Panc1 (cell line): ENCODE measurements at regions not wholly inside any gene's neighbourhood (a gene's known extent, or its start where the extent isn't known, plus 50 kb on each side); places are given as distances from the start of the nearest gene placed in this dataset.

Experiments used
- ATAC-seq: fragments of 200-7000 bp; cut with Tn5 transposase; 2 replicates; pipeline ENCODE4 v1.9.1; 2020; ENCODE audit warnings: mild to moderate bottlenecking, moderate library complexity
- BruUV-seq: library from RNA; stranded (reverse); fragments of 400-500 nt; replicated peaks from 2 replicates; lab custom pipeline; 2021; lab: Mats Ljungman, UMichigan
- CTCF ChIA-PET: fragments of 300-600 bp; sonication (Branson Sonifier 250); formaldehyde crosslinking; loops from one replicate; lab custom pipeline; 2022; ENCODE audit warnings: antibody characterized with exemption; lab: Charles Lee
- POLR2A ChIA-PET: fragments of 300-600 bp; sonication (Branson Sonifier 250); formaldehyde crosslinking; loops from one replicate; lab custom pipeline; 2022; ENCODE audit warnings: antibody characterized with exemption; lab: Charles Lee
- DNase-seq: peaks from one replicate; pipeline ENCODE4 v3.0.0-alpha.2; 2010; ENCODE audit warnings: low read depth, low spot score
- H3K27ac ChIP-seq: 2 replicates; pipeline ENCODE4 v1.5.1; 2011; ENCODE audit warnings: mild to moderate bottlenecking, low read length, inconsistent platforms
- H3K27me3 ChIP-seq: fragments of 200-500 bp; sonication (Bioruptor generic); 2 replicates; pipeline ENCODE4 v1.6.0; 2014; ENCODE audit warnings: low read length, inconsistent platforms; ENCODE audit not compliant: control insufficient read depth, insufficient read depth
- H3K36me3 ChIP-seq: fragments of 200-500 bp; sonication (Bioruptor generic); 2 replicates; pipeline ENCODE4 v1.5.1; 2014; ENCODE audit warnings: inconsistent platforms, mild to moderate bottlenecking, low read length, moderate library complexity; ENCODE audit not compliant: control insufficient read depth, insufficient read depth
- H3K4me1 ChIP-seq: 2 replicates; pipeline ENCODE4 v1.5.1; 2011; ENCODE audit warnings: inconsistent platforms, mild to moderate bottlenecking, low read length, moderate library complexity; ENCODE audit not compliant: control insufficient read depth, insufficient read depth
- H3K4me3 ChIP-seq, 2 experiments: 2 replicates each; pipeline ENCODE4 v1.5.1; 2011 to 2012; ENCODE audit warnings: low read depth in 2 of 2, low read length in 2 of 2, mild to moderate bottlenecking in 2 of 2, inconsistent platforms in 1 of 2, moderate library complexity in 1 of 2
- H3K9me3 ChIP-seq: fragments of 200-500 bp; sonication (Bioruptor generic); 2 replicates; pipeline ENCODE4 v1.5.1; 2014; ENCODE audit warnings: low read depth, mild to moderate bottlenecking, inconsistent platforms, low read length, moderate library complexity; ENCODE audit not compliant: control insufficient read depth, insufficient read depth
- CTCF ChIP-seq: fragments of 450-650 bp; IDR thresholded peaks from 2 replicates; pipeline ENCODE4 v1.5.1; 2017; ENCODE audit warnings: mild to moderate bottlenecking
- POLR2AphosphoS5 ChIP-seq: IDR thresholded peaks from 2 replicates; pipeline ENCODE4 v1.6.1; 2012; ENCODE audit warnings: mild to moderate bottlenecking, low read depth, low read length, moderate library complexity
- REST ChIP-seq, 2 experiments: IDR thresholded peaks; 2 replicates each; pipeline ENCODE4 v1.6.1; 2011 to 2012; ENCODE audit warnings: low read depth in 2 of 2, control low read depth in 1 of 2, low read length in 1 of 2, mild to moderate bottlenecking in 1 of 2, moderate library complexity in 1 of 2; ENCODE audit not compliant: insufficient read depth in 1 of 2
- SIN3A ChIP-seq: IDR thresholded peaks from 2 replicates; pipeline ENCODE4 v1.6.1; 2012; ENCODE audit warnings: low read depth, mild to moderate bottlenecking, low read length, moderate library complexity, borderline replicate concordance; ENCODE audit not compliant: insufficient read depth
- TCF7L2 ChIP-seq: IDR thresholded peaks from 2 replicates; pipeline ENCODE4 v1.6.1; 2011; ENCODE audit warnings: mild to moderate bottlenecking, low read depth, low read length, inconsistent platforms
- in situ Hi-C: cut with HindIII; loops from 2 replicates; pipeline ENCODE4 v1.10.0; 2016; ENCODE audit warnings: low sequenced_read_pairs, low pct_unique_long_range_greater_than_20kb
- intact Hi-C: fragments of 100-400 bp; cut with micrococcal nuclease; formaldehyde crosslinking; loops from one replicate; pipeline ENCODE4 v1.10.0; 2022; ENCODE audit not compliant: unreplicated experiment

- in situ Hi-C loops, result no loop called here
- no TSS peak for BruUV-seq
- CTCF ChIA-PET, result no interaction called here
Measured at GRCh38 chr3:98999675-99000074, 98.2 kb upstream of the DCBLD2 start.

GRCh38 chr3:98994128-98994762 is 92.8 kb upstream of the DCBLD2 start:
- Histone ChIP-seq H3K4me1 (no peaks in the 10 kb centered on the region), H3K27me3 (peaks cover 2% of the 10 kb centered on the region; the same call in 1 of the 2 replicates), H3K4me3 (no peak overlapping the region), H3K36me3 (no peaks in the 10 kb centered on the region), H3K9me3 (no peaks in the 10 kb centered on the region), H3K27ac (no peak overlapping the region)
- DNase-seq (no peak), ATAC-seq (peak; percentile 70)
- no TSS peak for BruUV-seq
- TF ChIP-seq CTCF (peak; percentile 62; the same call in 1 of the 2 replicates), REST (IDR thresholded peaks at IDR 0.05; ENCODE audit: insufficient read depth in 1 of 2, low read depth in 2 of 2, low read length in 1 of 2) (no peak), SIN3A (no peak)
- POLR2A ChIA-PET, result no interaction called here
- CTCF ChIA-PET, result interaction anchor here (0.5 to 1.6 kb wide), 4 partner anchors 92 to 1495 kb away, joined by 3 to 17 read pairs (median 6); no protein-coding TSS in a partner anchor
- intact Hi-C loops, result loop anchor here (1.0 to 10.0 kb wide), 3 partner anchors 59 to 392 kb away; no protein-coding TSS in a partner anchor
- in situ Hi-C loops, result no loop called here

More at GRCh38 chr3:98999675-99000074, 98.2 kb upstream of the DCBLD2 start:
- DNase-seq, result no peak
- POLR2A ChIA-PET, result no interaction called here
- no peak for ATAC-seq
- no peak for TF ChIP-seq POLR2AphosphoS5
- no peak for TF ChIP-seq TCF7L2
- H3K4me3 ChIP-seq, result no peak overlapping the region
- H3K36me3 ChIP-seq, result no peaks in the 10 kb centered on the region
- no peaks in the 10 kb centered on the region for H3K9me3 ChIP-seq
- H3K27me3 ChIP-seq, result no peaks in the 10 kb centered on the region
- no peaks in the 10 kb centered on the region for H3K4me1 ChIP-seq
- intact Hi-C loops, result loop anchor here (10.0 kb wide), 1 partner anchor 65 kb away; no protein-coding TSS in a partner anchor
- no peak overlapping the region for H3K27ac ChIP-seq

DNA sequence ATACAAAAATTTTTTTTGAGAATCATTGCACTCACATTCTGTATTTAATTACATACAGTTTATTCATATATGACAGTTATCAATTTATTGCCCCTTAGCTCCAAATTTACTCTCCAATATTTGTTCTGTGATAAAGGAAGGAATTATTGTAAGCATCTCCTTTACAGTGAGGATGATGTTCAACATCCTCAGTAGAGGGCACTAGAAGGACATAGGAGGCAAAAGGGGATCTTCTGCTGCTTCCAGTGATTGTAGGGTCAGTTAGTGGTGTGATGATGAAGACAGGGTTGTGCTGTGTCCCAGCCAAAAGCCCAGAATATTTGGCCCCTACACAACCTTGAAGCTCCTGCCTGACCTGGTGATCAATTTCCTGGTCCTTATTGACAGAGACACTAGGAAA is 89.9 kb upstream of the DCBLD2 start:
- Histone ChIP-seq H3K27ac (no peak overlapping the region), H3K4me1 (no peaks in the 10 kb centered on the region), H3K4me3 (no peak overlapping the region), H3K27me3 (peaks cover 2% of the 10 kb centered on the region; the same call in 1 of the 2 replicates), H3K36me3 (no peaks in the 10 kb centered on the region), H3K9me3 (no peaks in the 10 kb centered on the region)
- CTCF ChIA-PET, result no interaction called here
- DNase-seq (no peak), ATAC-seq (no peak)
- BruUV-seq, result no TSS peak
- intact Hi-C loops (loop anchor here (5.0 to 10.0 kb wide), 2 partner anchors 57 to 389 kb away; no protein-coding TSS in a partner anchor), in situ Hi-C loops (no loop called here)
- POLR2A ChIA-PET, result no interaction called here
- TF ChIP-seq SIN3A (no peak), CTCF (no peak; the same call in 1 of the 2 replicates), POLR2AphosphoS5 (no peak), TCF7L2 (no peak), REST (IDR thresholded peaks at IDR 0.05; ENCODE audit: insufficient read depth in 1 of 2, low read depth in 2 of 2, low read length in 1 of 2) (no peak)
